Stomach (tissue), 4 donors: ENCODE measurements at regions not wholly inside any gene's neighbourhood (a gene's known extent, or its start where the extent isn't known, plus 50 kb on each side); places are given as distances from the start of the nearest gene placed in this dataset.

Experiments used
- CTCF ChIP-seq, 7 experiments: fragments of 450-650 bp in 4 of 7; fragments of 200-600 bp in 3 of 7; sonication (generic) in 3 of 7; IDR thresholded peaks; one replicate each; pipeline ENCODE4 v1.5.1; 2016 to 2019; ENCODE audit warnings: antibody characterized with exemption in 7 of 7, control low read depth in 2 of 7, mild to moderate bottlenecking in 1 of 7
- EP300 ChIP-seq: sonication (generic); formaldehyde crosslinking; IDR thresholded peaks from one replicate; pipeline ENCODE4 v1.6.1; 2017; ENCODE audit warnings: antibody characterized with exemption
- POLR2A ChIP-seq, 4 donors: fragments of 450-650 bp; IDR thresholded peaks; one replicate each; pipeline ENCODE4 v1.6.1; 2016; ENCODE audit warnings: antibody characterized with exemption in 4 of 4, control low read depth in 2 of 4, mild to moderate bottlenecking in 1 of 4, moderate library complexity in 1 of 4
- POLR2AphosphoS5 ChIP-seq, 3 donors: sonication (generic); formaldehyde crosslinking; IDR thresholded peaks; one replicate each; pipeline ENCODE4 v1.6.1; 2016; ENCODE audit warnings: antibody characterized with exemption in 3 of 3

- TF ChIP-seq CTCF (IDR thresholded peaks at IDR 0.05) (no peak), EP300 (no peak), POLR2AphosphoS5 (IDR thresholded peaks at IDR 0.05) (no peak), POLR2A (IDR thresholded peaks at IDR 0.05) (no peak)
Measured at GRCh38 chr5:101532430-101532829, 629.3 kb upstream of the ST8SIA4 start.
